MM.1S (cell line): ENCODE measurements at regions not wholly inside any gene's neighbourhood (a gene's known extent, or its start where the extent isn't known, plus 50 kb on each side); places are given as distances from the start of the nearest gene placed in this dataset.

Experiments
- CTCF ChIP-seq: fragments of 300-600 bp; sonication (generic); IDR thresholded peaks from 2 replicates; pipeline ENCODE4 v1.5.1; 2016; ENCODE audit warnings: antibody characterized with exemption, low read length, mixed read lengths
- EZH2 ChIP-seq: fragments of 300-600 bp; sonication (generic); optimal IDR thresholded peaks from 2 replicates; pipeline ENCODE3; 2017; ENCODE audit warnings: low read depth, mild to moderate bottlenecking, antibody characterized with exemption, low read length, mixed read lengths
- EZH2phosphoT487 ChIP-seq: fragments of 300-600 bp; sonication (generic); IDR thresholded peaks from 2 replicates; pipeline ENCODE4 v1.6.1; 2018; ENCODE audit warnings: antibody characterized with exemption, low read length

DNA sequence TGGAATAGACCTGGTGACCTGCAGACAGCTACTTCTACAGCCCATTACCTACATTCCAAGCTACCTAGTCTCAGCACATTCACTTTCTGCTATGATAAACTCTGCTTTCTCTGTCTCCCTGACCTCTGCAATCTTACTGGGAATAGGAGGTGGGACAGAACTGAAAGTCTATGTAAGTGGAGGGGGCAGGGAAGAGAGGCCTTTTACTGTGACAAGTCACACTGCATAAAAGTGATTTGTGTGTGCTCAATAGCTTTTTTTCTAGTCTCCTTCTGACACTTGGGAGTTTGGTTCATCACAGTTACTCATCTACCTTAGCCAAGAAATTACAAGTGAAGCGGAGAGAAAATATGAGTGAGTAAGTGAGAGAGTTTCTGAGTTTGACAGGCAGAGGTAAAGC lies 322.4 kb downstream of the OLFM4 start:
- no peak for TF ChIP-seq CTCF
- no peak for TF ChIP-seq EZH2
- TF ChIP-seq EZH2phosphoT487 = no peak
